CD4-positive, alpha-beta T cell treated with Interleukin-21 for 1 hour (primary cell): ENCODE measurements at regions not wholly inside any gene's neighbourhood (a gene's known extent, or its start where the extent isn't known, plus 50 kb on each side); places are given as distances from the start of the nearest gene placed in this dataset.
A peak's percentile ranks its signal among the peaks of the same experiment; 100 is the strongest.
"Not testable (repeated sequence)": the region's sequence is repeated elsewhere in the genome, so short reads cannot be mapped to it uniquely, and the experiment has no call there.

ENCODE experiments used
- DNase-seq: peaks from one replicate; pipeline ENCODE4 v3.0.0-alpha.2; 2020

DNA sequence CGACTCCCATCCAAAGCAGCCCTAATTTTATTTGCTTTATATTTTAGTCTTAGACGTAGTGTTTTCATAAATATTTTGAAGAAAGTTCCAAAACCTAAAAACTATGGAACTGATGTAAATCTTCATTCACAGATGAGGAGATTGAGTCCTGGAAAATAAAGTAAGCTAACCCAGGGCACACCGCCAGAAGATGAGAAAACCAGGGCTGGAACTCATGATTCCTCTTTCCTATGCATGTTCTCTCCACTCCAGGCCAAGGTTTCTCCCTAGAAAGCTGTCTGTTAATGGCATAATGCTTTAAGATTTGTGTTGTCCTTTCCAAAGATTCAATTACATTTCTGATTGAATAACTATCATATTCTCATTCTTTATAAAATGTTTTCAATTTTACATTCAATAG is 78.4 kb upstream of the ZC3H15 start:
- DNase-seq, result no peak

DNA sequence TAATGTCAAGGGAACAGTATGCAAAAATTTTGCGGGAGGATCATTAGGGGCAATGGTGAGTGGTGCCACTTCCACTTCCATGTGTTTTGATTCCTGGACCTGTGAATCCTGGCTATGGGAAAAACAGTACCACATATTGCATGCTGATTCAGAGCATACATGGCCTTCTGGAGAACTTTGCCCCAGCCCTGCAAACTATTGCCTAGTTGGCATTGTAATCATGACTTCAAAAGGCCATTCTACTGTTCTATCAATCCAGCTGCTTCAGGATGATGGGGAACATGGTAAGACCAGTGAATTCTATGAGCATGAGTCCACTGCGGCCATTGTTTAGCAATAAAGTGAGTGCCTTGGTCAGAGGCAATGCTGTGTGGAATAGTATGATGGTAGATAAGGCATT is 75.3 kb upstream of the ZC3H15 start:
- no peak for DNase-seq

DNA sequence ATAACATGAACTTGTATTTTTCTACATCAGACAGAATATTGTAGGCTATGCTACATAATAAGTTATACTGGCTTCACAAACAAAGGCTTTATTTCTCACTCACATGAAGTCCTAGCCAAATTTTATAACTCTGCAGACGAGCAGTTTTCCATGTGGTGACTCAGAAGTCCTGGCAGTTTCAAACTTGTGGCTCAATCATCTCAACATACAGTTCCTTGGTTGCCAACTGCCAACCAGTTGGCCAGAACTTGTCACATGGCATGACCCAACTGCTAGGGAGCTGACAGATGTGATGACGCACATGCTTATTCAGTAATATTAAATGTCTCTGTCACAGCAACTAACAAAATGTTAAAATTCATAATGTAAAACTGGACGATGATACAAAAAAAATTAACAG is 63.8 kb upstream of the ZC3H15 start:
- no peak for DNase-seq

DNA sequence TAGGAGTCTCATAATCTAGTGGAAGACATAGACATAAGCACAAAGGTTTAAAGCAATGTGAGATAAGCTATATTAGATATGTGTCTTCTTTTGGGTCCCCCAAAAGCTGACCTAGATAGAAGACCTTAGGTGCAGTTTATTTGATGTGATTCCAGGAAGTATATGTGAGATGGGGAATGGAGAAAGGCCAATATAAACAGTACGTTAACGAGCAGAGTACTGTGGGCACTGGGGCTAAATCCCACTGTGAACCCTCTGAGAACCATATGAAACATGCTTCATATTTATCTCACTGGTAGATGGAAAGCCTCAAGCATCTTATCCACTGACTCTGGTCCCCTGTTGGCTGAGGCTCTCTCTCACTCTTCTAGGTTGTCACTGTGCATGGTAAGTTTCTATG is 62.6 kb upstream of the ZC3H15 start:
- no peak for DNase-seq

DNA sequence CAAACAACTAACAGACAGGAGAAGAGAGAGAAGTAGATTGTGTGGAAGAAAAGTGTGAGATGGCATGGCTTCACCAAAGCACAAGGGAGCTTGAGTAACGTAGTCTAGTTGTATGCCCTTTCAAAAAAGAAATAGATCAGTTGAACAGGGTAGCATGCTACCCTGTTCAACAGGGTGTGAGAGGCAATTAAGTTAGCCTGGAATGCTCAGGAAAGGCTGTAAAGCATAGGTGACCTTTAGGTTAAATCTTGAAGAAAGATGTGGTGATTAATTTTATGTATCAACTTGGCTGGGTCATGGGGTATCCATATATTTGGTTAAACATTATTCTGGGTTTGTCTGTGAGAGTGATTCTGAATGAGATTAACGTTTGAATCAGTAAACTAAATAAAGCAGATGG is 61.8 kb upstream of the ZC3H15 start:
- no peak for DNase-seq

DNA sequence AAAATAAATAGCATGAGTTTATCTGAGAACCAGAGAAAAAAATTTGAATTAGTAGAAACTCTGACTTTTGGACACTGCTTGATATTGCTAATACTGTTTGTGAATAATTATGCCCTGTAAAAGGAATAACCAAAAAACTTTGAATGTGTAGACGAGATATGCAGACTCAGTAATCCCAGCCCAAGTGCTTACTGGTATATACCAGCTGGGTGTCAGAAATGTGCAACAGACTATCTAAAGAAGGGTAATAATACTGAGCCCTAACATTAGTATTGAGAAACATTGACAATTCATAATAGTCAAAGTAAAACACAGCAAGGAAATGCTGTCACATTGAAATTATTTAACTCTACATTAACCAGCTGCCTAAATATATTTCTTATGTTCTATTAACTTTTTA is 60.5 kb upstream of the ZC3H15 start:
- DNase-seq, result no peak

DNA sequence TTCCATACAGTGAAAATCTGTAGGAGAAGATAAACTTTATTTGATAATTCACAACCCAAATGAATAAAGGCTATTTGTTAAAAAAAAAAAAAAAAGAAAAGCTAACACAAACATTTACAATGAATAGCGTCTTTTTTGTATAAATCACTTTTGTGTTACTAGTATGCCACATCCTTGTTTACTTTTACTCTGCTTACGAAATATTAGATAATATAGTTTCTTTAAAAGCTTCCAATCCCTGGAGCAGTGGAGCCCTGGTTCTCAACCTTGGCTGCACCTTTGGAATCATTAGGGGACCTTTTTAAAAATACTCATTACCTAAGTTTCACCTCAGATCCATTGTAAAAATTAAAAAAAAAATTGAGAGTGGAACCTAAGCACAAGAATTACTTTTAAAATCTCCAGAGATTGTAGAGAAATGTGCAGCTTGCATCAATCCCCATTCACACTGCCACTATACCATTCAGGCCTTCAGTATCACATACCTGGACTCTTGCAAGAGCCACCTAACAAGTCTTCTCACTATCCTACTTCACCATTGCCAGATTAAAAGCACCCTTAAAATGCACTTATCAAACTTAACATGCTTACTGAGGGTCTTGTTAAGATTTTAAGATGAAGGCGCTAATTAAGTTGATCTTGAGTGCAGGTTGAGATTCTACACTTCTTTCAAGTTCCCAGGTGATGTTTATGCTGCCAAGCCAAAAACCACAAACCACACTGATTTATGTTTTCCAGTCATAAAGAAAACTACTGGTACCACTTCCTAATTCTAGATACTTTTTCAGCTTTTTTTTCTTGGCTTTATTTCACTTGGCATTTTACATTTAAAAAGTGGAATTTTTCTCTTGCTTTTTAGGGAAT is 59.7 kb upstream of the ZC3H15 start:
- DNase-seq, result peak; percentile 7

DNA sequence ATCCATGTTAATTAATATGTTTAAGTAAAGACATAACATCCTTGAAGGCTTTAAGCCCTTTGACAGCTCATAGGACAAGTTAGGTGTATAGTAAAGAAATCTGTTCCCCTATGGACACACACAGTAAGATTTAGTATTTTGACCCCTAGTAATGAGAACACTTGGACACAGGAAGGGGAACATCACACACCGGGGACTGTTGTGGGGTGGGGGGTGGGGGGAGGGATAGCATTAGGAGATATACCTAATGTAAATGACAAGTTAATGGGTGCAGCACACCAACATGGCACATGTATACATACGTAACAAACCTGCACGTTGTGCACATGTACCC is 59.1 kb upstream of the ZC3H15 start:
- DNase-seq, result not testable (repeated sequence)

DNA sequence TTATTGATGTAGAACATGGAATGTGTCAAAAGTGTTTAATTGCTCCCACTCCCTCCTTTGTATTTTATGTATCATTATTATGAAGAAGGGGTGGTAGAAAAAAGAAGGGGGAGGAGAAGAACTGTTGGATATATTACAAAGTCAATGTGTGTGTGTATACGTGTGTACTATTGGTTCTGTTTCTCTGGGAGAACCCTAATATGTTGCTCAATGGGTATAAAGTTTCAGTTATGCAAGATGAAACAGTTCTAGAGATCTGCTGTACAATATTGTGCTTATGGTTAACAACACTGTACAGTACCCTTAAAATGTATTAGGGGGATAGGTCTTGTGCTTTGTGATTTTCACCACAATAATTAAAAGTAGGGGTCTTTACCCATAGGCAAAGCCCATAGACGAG is 58.1 kb upstream of the ZC3H15 start:
- no peak for DNase-seq

DNA sequence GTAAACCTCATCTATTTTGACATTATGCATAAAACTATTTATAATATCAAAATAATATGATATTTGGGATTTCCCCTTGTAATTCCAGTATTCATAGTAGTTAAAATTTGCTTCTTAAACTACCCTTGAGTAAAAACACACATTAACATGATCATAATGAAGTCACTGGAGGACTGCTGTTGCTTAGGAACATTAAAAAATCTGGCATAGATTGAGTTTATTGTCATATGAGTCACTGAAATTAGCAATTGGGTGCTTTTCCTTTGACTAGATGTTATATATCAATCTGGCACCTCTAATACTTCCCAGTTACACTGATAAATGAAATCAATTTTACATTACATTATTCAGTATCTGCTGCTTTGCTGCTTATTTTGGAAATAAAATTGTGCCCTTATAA is 57.0 kb upstream of the ZC3H15 start:
- no peak for DNase-seq

DNA sequence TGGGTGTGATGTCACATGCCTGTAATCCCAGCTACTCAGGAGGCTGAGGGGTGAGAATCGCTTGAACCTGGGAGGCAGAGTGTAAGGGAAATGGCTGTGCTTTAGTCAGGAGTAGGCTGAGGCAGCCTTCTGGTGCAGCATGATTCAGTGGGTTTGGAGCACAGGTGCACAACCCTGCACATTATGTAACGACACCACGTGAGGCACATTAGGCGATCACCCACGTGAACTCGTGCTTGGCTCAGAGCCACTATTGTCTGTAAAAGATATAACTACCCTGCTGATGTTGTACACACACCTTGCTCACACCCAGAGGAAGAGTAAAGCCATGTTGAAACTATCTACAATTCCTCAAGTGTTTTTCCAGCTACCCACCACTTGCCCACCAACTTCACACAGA is 54.8 kb upstream of the ZC3H15 start:
- DNase-seq, result no peak

DNA sequence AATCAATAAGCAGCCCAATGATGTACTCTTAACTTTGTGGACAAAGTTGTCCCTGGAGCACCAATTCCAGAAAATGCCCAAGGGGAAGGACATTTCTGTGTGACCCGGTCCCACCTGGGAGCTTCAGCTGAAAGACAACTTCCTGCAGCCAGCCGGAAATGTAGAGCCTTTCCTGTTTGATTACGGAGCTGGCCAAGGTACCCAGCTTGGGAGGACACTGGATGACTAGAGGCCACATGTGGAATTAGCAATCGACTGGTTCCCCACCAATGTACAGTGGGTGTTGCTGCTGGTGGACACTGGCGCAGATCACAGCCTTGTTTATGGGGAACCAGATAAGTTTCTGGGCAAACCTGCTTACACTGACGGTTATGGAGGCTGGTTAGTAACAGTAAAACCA is 53.0 kb upstream of the ZC3H15 start:
- DNase-seq, result no peak

DNA sequence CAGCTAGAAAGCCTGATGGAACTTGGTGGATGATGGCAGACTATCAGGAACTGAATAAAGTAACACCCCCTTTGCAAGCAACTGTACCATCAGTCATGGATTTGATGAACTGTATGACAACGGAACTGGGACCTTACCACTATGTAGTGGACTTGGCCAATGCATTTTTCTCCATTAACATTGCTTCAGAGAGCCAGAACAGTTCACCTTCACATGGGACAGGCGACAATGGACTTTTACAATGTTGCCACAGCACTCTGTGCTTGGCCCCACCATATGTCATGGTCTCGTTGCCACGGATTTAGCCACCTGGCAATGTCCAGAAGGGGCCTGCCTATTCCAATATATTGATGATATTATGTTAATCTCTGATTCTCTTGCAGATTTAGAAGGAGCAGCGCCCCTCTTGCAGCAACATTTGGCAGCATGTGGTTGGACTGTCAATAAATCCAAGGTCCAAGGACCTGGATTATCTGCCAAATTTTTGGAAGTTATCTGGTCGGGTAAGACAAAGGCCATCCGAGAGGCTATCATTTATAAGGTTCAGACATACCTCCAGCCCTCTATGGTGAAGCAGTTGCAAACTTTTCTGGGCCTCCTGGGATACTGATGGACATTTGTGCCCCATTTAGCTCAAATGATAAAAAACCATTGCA is 52.2 kb upstream of the ZC3H15 start:
- DNase-seq, result no peak
